ENCODE measurements at regions not wholly inside any gene's neighbourhood (a gene's known extent, or its start where the extent isn't known, plus 50 kb on each side); places are given as distances from the start of the nearest gene placed in this dataset.
"Not testable (repeated sequence)": the region's sequence is repeated elsewhere in the genome, so short reads cannot be mapped to it uniquely, and the experiment has no call there.

DNA sequence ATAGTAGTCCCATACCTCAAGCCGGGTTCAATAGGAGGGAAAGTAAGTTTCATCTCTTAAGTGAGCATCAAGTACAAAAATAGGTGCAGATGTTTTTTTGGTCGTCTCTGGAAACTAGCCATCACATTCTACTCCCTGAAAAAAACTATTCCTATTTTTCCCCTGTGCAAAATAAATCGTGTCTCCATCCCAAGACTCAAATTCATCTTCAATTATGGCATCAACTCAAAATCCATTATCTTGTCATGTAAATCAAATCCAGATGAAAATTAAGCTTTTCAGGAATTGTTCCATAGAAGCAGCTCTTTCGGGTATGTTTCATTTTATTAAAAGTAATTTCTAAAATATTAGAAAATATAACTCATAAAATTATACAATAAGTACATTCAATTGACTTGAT is 1368.4 kb downstream of the GRIK2 start:
- DNase-seq (ENCODE audit: low read depth in 2 of 2), result no peak

GRCh38 chr6:102759415-102759814 is 1365.9 kb downstream of the GRIK2 start:
- no peak for DNase-seq (ENCODE audit: low read depth in 2 of 2)

DNA sequence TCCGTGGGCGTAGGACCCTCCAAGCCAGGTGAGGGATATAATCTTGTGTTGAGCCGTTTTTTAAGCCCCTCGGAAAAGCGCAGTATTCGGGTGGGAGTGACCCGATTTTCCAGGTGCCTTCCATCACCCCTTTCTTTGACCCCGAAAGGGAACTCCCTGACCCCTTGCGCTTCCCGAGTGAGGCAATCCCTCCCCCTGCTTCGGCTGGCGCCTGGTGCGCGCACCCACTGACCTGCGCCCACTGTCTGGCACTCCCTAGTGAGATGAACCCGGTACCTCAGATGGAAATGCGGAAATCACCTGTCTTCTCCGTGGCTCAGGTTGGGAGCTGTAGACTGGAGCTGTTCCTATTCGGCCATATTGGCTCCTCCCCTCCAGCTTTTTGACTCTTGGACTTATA is 1365.0 kb downstream of the GRIK2 start:
- DNase-seq (ENCODE audit: low read depth in 2 of 2), result not testable (repeated sequence)

GRCh38 chr6:102749210-102749971 is 1355.9 kb downstream of the GRIK2 start:
- no peak for DNase-seq (ENCODE audit: low read depth in 2 of 2)

DNA sequence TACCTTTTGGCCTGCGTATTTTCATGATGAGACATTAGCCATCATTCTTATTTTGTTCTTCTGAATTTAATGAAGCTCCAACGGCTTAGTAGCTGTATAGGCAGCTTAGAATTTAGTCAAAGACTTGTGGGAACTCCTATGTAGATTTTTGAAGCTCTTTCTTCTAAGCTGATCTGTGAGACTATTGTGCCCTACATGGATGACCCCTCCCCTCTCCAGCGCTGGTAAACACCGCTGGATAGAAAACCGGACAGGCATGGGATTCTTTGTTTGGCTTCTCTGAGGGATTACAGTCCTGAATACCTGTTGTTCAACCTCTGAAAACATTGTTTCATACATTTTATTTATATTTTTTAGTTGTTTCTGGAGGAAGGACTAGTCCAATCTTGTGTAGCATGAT is 1353.4 kb downstream of the GRIK2 start:
- no peak for DNase-seq (ENCODE audit: low read depth in 2 of 2)

- DNase-seq (ENCODE audit: low read depth in 2 of 2), result no peak
These were observed 1349.3 kb downstream of the GRIK2 start for GRCh38 chr6:102742754-102743356.

GRCh38 chr6:102742028-102742427 is 1348.5 kb downstream of the GRIK2 start:
- DNase-seq (ENCODE audit: low read depth in 2 of 2), result no peak

DNA sequence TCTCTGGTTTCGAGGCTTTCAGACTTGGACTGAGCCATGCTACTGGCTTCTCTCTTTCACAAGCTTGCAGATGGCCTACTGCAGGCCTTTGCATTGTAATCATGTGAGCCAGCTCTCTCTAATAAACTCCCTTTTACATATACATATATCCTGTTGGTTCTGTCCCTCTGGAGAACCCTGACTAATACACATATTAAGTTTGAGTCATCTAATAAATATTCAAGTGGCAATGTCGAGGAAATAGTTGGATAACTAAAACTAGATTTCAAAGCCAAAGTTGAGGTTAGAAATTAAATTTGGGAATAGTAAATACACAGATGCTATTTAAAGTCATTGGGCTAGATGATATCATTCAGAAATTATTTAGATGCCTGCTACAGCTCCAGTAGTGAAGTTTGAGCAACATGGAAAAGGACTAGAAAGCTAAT is 1343.4 kb downstream of the GRIK2 start:
- DNase-seq (ENCODE audit: low read depth in 2 of 2), result no peak

DNA sequence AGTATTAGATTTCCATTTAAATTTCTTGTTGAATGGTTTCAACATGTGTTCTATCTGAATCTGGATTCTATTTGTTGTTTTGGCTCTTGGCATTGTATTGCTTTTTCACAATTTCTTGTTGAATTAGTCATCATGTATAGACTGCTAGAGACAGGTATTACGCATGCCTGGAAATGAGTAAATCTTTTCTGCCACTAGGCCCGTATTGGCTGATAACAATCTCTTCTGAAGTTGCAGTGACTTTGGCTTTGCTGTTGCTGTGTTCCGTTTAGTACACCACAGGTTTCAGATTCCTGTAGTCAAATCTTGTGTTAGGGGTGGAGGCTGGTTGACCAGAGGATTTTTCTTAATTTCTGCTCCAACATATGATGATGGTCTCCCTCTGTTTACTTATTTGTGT is 1339.4 kb downstream of the GRIK2 start:
- no peak for DNase-seq (ENCODE audit: low read depth in 2 of 2)

DNA sequence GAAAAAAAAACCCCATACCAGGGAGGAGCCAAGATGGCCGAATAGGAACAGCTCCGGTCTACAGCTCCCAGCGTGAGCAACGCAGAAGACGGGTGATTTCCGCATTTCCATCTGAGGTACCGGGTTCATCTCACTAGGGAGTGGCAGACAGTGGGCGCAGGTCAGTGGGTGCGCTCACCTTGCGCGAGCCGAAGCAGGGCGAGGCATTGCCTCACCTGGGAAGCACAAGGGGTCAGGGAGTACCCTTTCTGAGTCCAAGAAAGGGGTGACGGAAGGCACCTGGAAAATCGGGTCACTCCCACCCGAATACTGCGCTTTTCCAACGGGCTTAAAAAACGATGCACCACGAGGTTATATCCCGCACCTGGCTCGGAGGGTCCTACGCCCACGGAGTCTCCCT is 1328.6 kb downstream of the GRIK2 start:
- not testable (repeated sequence) for DNase-seq (ENCODE audit: low read depth in 2 of 2)

DNA sequence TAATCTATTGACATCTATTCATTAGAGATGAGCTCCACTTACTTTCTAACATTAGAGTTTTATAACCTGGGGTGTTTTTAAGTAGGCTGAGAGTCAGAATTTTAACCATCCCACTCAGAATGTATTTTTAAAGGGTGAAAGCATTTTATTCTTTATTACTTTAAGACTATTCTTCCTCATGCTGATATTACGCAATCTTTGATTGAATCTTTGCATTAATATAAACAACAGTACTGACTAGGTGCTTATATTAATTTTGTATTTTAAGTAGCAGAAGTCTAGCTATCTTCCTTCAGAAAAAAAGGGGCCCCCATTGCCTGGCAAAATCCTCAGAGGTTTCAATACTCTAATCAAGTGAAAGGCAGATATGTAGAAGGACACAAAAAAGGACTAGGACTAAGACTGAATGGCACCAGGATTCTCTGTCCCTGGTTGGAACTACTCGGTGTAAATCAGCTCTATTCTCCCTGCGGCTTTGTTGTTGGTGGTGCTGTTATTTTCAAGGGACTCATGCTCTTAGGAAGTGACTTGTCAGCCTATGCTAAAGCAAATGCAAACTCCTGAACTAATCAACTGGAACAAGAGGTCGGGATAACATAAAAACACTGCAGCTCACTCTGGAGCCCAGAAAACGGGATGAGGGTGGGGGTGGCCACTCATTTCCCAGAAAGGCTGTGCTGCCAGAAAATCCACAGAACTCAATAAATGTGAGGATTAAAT is 1324.4 kb downstream of the GRIK2 start:
- no peak for DNase-seq (ENCODE audit: low read depth in 2 of 2)

- no peak for DNase-seq (ENCODE audit: low read depth in 2 of 2)
These were observed 1323.7 kb downstream of the GRIK2 start for GRCh38 chr6:102717252-102717651.

DNA sequence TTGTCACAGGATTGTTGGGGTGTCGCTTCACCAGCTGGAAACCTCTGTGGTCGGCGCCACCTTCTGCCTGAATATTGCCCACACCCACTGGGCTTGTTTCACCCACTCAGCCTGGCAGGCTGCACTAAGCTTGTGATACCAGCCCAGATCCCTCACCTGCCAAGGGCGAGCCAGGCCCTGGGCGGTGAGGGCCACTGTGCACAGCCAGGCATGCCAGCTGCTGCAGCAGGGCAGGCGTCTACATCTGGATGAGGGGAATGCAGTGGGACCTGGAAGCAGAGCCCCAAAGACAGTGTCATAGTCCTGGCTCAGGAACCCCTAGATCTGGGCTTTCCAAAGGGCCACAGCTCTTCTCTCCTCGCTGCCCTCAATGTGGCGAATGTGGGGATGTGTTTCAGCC is 1307.5 kb downstream of the GRIK2 start:
- no peak for DNase-seq (ENCODE audit: low read depth in 2 of 2)

- DNase-seq (ENCODE audit: low read depth in 2 of 2), result no peak
These were observed 1293.0 kb downstream of the GRIK2 start for GRCh38 chr6:102686461-102686860.

DNA sequence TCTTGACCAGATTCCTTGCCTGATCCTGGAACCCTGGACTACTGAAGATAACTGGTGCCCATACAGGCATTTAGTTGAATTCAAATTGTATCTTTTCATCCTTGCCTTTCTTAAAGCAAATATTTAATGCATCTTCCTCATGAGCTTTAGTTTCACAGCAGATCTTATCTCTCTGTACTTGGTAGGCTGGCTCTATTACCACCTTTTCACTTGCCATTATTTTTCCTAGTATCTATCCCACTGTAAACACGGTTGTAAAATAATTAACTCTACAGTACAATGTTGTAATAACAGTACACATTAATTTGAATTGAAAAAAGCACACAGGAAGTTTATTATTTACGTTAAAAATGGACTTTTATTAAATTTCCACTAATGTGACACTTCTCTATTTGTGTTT is 1286.9 kb downstream of the GRIK2 start:
- DNase-seq (ENCODE audit: low read depth in 2 of 2), result no peak

DNA sequence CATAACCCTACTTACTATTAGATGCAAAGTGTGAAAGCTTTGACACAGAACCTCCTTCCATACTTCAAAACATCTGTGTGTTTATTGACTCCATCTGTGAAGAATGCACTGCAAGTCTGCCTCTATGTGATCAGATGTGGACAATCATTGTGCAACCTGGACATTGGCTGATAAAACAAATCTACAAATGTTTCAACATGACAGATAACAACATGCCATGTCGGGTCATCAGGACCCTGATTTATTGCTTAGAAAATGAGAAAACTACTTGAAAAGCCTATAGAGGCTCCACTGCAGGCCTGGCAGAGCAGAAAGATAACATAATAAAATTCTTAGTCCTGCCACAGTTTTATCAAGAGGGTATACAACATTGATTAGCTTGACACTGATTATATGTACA is 1286.4 kb downstream of the GRIK2 start:
- DNase-seq (ENCODE audit: low read depth in 2 of 2), result no peak

GRCh38 chr6:102677225-102677624 is 1283.7 kb downstream of the GRIK2 start:
- no peak for DNase-seq (ENCODE audit: low read depth in 2 of 2)

GRCh38 chr6:102670735-102671134 is 1277.2 kb downstream of the GRIK2 start:
- DNase-seq (ENCODE audit: low read depth in 2 of 2), result no peak

DNA sequence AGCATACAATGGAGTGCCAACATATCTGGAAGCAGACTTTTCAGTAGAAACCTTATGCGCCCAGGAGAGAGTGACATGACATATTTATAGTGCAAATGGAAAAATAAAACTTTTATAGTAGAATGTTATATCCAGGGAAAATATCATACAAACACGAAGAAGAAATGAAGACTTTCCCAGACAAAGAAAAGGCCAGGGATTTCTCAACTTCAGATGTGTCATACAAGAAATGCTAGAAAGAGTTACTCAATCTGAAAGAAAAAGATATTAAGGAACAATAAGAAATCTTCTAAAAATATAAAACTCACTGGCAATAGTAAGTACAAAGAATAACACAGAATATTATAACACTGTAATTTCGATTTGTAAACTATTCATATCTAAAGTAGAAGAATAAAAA is 1269.3 kb downstream of the GRIK2 start:
- DNase-seq (ENCODE audit: low read depth in 2 of 2), result no peak

GRCh38 chr6:102660303-102660702 is 1266.8 kb downstream of the GRIK2 start:
- DNase-seq (ENCODE audit: low read depth in 2 of 2), result no peak

GRCh38 chr6:102655823-102656222 is 1262.3 kb downstream of the GRIK2 start:
- DNase-seq (ENCODE audit: low read depth in 2 of 2), result no peak

DNA sequence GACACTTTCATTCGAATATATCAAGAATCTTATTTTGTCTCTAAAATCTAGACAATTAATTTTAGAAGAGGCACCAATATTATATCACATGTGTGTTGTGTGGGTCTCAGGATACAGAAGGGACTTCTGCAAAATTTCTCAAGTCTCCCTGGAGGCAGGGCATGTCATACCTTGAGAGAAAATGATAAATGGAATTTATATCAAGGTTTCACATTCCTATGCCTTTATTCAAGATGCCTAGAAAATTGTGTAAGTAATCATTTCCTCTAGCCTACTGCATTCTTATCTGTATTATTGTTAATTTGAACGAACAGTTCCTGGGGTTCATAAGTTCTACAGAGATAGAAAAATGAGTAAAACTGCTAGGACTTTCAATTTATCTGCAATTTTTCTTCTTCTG is 1247.9 kb downstream of the GRIK2 start:
- DNase-seq (ENCODE audit: low read depth in 2 of 2), result no peak

- no peak for DNase-seq (ENCODE audit: low read depth in 2 of 2)
These were observed 1238.4 kb downstream of the GRIK2 start for GRCh38 chr6:102631921-102632320.

Measured in stimulated activated CD4-positive, alpha-beta T cell treated with anti-CD3 and anti-CD28 coated beads, Interleukin-4, amount 100 ng/mL, for 48 hours (primary cell).